HEK293T (cell line): ENCODE measurements at regions not wholly inside any gene's neighbourhood (a gene's known extent, or its start where the extent isn't known, plus 50 kb on each side); places are given as distances from the start of the nearest gene placed in this dataset.

Experiments used
- BHLHE40 ChIP-seq: fragments of 450-650 bp; IDR thresholded peaks from 2 replicates; pipeline ENCODE4 v1.6.1; 2016; ENCODE audit warnings: mild to moderate bottlenecking, moderate library complexity, borderline replicate concordance
- CTBP1 ChIP-seq: fragments of 450-650 bp; IDR thresholded peaks from 2 replicates; pipeline ENCODE4 v1.6.1; 2016; ENCODE audit warnings: borderline replicate concordance
- ELF4 ChIP-seq: fragments of 450-650 bp; IDR thresholded peaks from 2 replicates; pipeline ENCODE4 v1.6.1; 2017; ENCODE audit warnings: antibody characterized with exemption
- FOXA1 ChIP-seq: fragments of 450-650 bp; IDR thresholded peaks from 2 replicates; pipeline ENCODE4 v1.6.1; 2016; ENCODE audit warnings: mild to moderate bottlenecking
- FOXK2 ChIP-seq: fragments of 450-650 bp; IDR thresholded peaks from 2 replicates; pipeline ENCODE4 v1.6.1; 2016; ENCODE audit warnings: mild to moderate bottlenecking
- FOXM1 ChIP-seq: fragments of 450-650 bp; IDR thresholded peaks from 2 replicates; pipeline ENCODE4 v1.6.1; 2017; ENCODE audit warnings: mild to moderate bottlenecking, borderline replicate concordance
- LEF1 ChIP-seq: fragments of 450-650 bp; IDR thresholded peaks from 2 replicates; pipeline ENCODE4 v1.6.1; 2017; ENCODE audit warnings: mild to moderate bottlenecking, borderline replicate concordance
- NFRKB ChIP-seq: fragments of 450-650 bp; IDR thresholded peaks from 2 replicates; pipeline ENCODE4 v1.6.1; 2016; ENCODE audit warnings: mild to moderate bottlenecking, moderate library complexity
- SP1 ChIP-seq: fragments of 450-650 bp; IDR thresholded peaks from 2 replicates; pipeline ENCODE4 v1.6.1; 2017
- SUZ12 ChIP-seq: fragments of 450-650 bp; IDR thresholded peaks from 2 replicates; pipeline ENCODE4 v1.6.1; 2016; ENCODE audit warnings: mild to moderate bottlenecking
- TARDBP ChIP-seq: fragments of 450-650 bp; IDR thresholded peaks from 2 replicates; pipeline ENCODE4 v1.6.1; 2016
- ZNF384 ChIP-seq: fragments of 450-650 bp; IDR thresholded peaks from 2 replicates; pipeline ENCODE4 v1.6.1; 2016

- TF ChIP-seq BHLHE40 (no peak), SP1 (no peak), FOXM1 (no peak), FOXA1 (no peak), TARDBP (no peak), ELF4 (no peak), ZNF384 (no peak), NFRKB (no peak), SUZ12 (no peak), LEF1 (no peak), FOXK2 (no peak), CTBP1 (no peak)
Measured at GRCh38 chr1:239922778-239923522, 168.7 kb upstream of the FMN2 start.
